GM23338 (cell line): ENCODE measurements at regions not wholly inside any gene's neighbourhood (a gene's known extent, or its start where the extent isn't known, plus 50 kb on each side); places are given as distances from the start of the nearest gene placed in this dataset.

Experiments used
- ATAC-seq: fragments of 200-7000 bp; cut with Tn5 transposase; 3 replicates; pipeline ENCODE4 v1.9.1; 2020
- DNase-seq: peaks from one replicate; pipeline ENCODE4 v3.0.0-alpha.2; 2015; ENCODE audit warnings: low spot score
- H2AFZ ChIP-seq: fragments of 200-600 bp; sonication (generic); 2 replicates; pipeline ENCODE4 v1.8.0; 2016; ENCODE audit warnings: antibody characterized with exemption, mild to moderate bottlenecking, moderate library complexity
- H3F3A ChIP-seq: fragments of 200-600 bp; sonication (generic); replicated peaks from 2 replicates; pipeline ENCODE4 v1.8.0; 2017; ENCODE audit warnings: antibody characterized with exemption, mixed run types, low read depth
- H3K27ac ChIP-seq: fragments of 200-600 bp; sonication (generic); 2 replicates; pipeline ENCODE4 v1.6.1; 2016; ENCODE audit warnings: low read depth
- H3K27me3 ChIP-seq: fragments of 200-600 bp; sonication (generic); 2 replicates; pipeline ENCODE4 v1.8.0; 2016; ENCODE audit warnings: mild to moderate bottlenecking, mixed run types, moderate library complexity; ENCODE audit not compliant: insufficient read depth
- H3K36me3 ChIP-seq: fragments of 200-600 bp; sonication (generic); 2 replicates; pipeline ENCODE4 v1.8.0; 2016; ENCODE audit warnings: mild to moderate bottlenecking; ENCODE audit not compliant: insufficient read depth
- H3K4me1 ChIP-seq: fragments of 200-600 bp; sonication (generic); 2 replicates; pipeline ENCODE4 v1.8.0; 2016; ENCODE audit warnings: mild to moderate bottlenecking, moderate library complexity; ENCODE audit not compliant: insufficient read depth
- H3K4me2 ChIP-seq: fragments of 200-600 bp; sonication (generic); 2 replicates; pipeline ENCODE4 v1.7.1; 2017; ENCODE audit warnings: mixed run types
- H3K4me3 ChIP-seq: fragments of 200-600 bp; sonication (generic); 2 replicates; pipeline ENCODE4 v1.6.1; 2016; ENCODE audit warnings: mixed run types
- H3K79me2 ChIP-seq: fragments of 200-600 bp; sonication (generic); replicated peaks from 2 replicates; pipeline ENCODE4 v1.8.0; 2017; ENCODE audit warnings: mild to moderate bottlenecking; ENCODE audit not compliant: insufficient read depth
- H3K9me2 ChIP-seq: fragments of 200-600 bp; sonication (generic); 2 replicates; pipeline ENCODE4 v1.8.0; 2017; ENCODE audit not compliant: insufficient read depth
- H4K20me1 ChIP-seq: fragments of 200-600 bp; sonication (generic); replicated peaks from 2 replicates; pipeline ENCODE4 v1.8.0; 2017; ENCODE audit warnings: mild to moderate bottlenecking; ENCODE audit not compliant: insufficient read depth
- H3K27ac Mint-ChIP-seq: 2 replicates; pipeline ENCODE4 v1.8.0; 2020; ENCODE audit warnings: inconsistent platforms, mild to moderate bottlenecking, moderate library complexity, mixed read lengths
- H3K27me3 Mint-ChIP-seq: 3 replicates; pipeline ENCODE4 v1.8.0; 2022; ENCODE audit warnings: low read depth, mild to moderate bottlenecking, moderate library complexity, mixed read lengths, inconsistent platforms; ENCODE audit not compliant: insufficient read depth, poor library complexity
- H3K36me3 Mint-ChIP-seq: 3 replicates; pipeline ENCODE4 v1.8.0; 2021; ENCODE audit warnings: low read depth, mild to moderate bottlenecking, inconsistent platforms, moderate library complexity, mixed read lengths
- H3K4me1 Mint-ChIP-seq: 3 replicates; pipeline ENCODE4 v1.8.0; 2020; ENCODE audit warnings: mild to moderate bottlenecking, inconsistent platforms, mixed read lengths
- H3K4me3 Mint-ChIP-seq: 3 replicates; pipeline ENCODE4 v1.8.0; 2021; ENCODE audit warnings: moderate library complexity, mild to moderate bottlenecking, inconsistent platforms, mixed read lengths
- H3K9me3 Mint-ChIP-seq: 3 replicates; pipeline ENCODE4 v1.8.0; 2020; ENCODE audit warnings: moderate library complexity, mild to moderate bottlenecking, inconsistent platforms, mixed read lengths
- CREB1 ChIP-seq: fragments of 250-450 bp; sonication (Bioruptor Pico); IDR thresholded peaks from 2 replicates; pipeline ENCODE4 v1.5.0; 2020; ENCODE audit warnings: low read depth, mild to moderate bottlenecking, moderate library complexity
- EZH2 ChIP-seq: fragments of 200-600 bp; sonication (generic); IDR thresholded peaks from one replicate; pipeline ENCODE4 v1.8.0; 2017; ENCODE audit warnings: antibody characterized with exemption, mild to moderate bottlenecking, low read depth; ENCODE audit not compliant: unreplicated experiment
- EZH2phosphoT487 ChIP-seq: fragments of 200-600 bp; sonication (generic); IDR thresholded peaks from one replicate; pipeline ENCODE4 v1.8.1; 2018; ENCODE audit warnings: antibody characterized with exemption; ENCODE audit not compliant: unreplicated experiment
- JUNB ChIP-seq: IDR thresholded peaks from one replicate; pipeline ENCODE4 v1.6.1; 2016; ENCODE audit warnings: antibody characterized with exemption; ENCODE audit not compliant: unreplicated experiment
- NANOG ChIP-seq: IDR thresholded peaks from 2 replicates; pipeline ENCODE4 v1.6.1; 2016; ENCODE audit warnings: antibody characterized with exemption, borderline replicate concordance
- POLR2AphosphoS5 ChIP-seq: IDR thresholded peaks from 2 replicates; pipeline ENCODE4 v1.6.1; 2016; ENCODE audit warnings: antibody characterized with exemption, low read depth
- STAT1 ChIP-seq: IDR thresholded peaks from one replicate; pipeline ENCODE4 v1.6.1; 2016; ENCODE audit warnings: antibody characterized with exemption; ENCODE audit not compliant: unreplicated experiment
- ZNF114 ChIP-seq: fragments of 250-450 bp; sonication (Bioruptor Pico); IDR thresholded peaks from 2 replicates; pipeline ENCODE4 v1.5.0; 2020; ENCODE audit warnings: mild to moderate bottlenecking, moderate library complexity
- ZNF331 ChIP-seq: fragments of 250-450 bp; sonication (Bioruptor Pico); IDR thresholded peaks from 2 replicates; pipeline ENCODE4 v1.5.0; 2020; ENCODE audit warnings: low read depth, mild to moderate bottlenecking, moderate library complexity
- TF ChIP-seq, protein P1 (sequence below): IDR thresholded peaks from one replicate; pipeline ENCODE4 v1.6.1; 2018; ENCODE audit warnings: antibody characterized with exemption; ENCODE audit not compliant: unreplicated experiment
- TF ChIP-seq, protein P2 (sequence below), 2 experiments: fragments of 200-600 bp in 1 of 2; sonication (generic) in 1 of 2; conservative IDR thresholded peaks; 2 replicates each; pipeline versions ENCODE4 v1.5.1 to v1.6.1; 2016 to 2017; ENCODE audit warnings: antibody characterized with exemption in 2 of 2, low read depth in 2 of 2, mild to moderate bottlenecking in 2 of 2, moderate library complexity in 1 of 2
- TF ChIP-seq, protein P3 (sequence below): IDR thresholded peaks from 2 replicates; pipeline ENCODE4 v1.6.1; 2016; ENCODE audit warnings: antibody characterized with exemption
- TF ChIP-seq, protein P4 (sequence below): fragments of 250-450 bp; sonication (Bioruptor Pico); IDR thresholded peaks from 2 replicates; pipeline ENCODE4 v1.5.0; 2020; ENCODE audit warnings: mild to moderate bottlenecking, moderate library complexity

DNA sequence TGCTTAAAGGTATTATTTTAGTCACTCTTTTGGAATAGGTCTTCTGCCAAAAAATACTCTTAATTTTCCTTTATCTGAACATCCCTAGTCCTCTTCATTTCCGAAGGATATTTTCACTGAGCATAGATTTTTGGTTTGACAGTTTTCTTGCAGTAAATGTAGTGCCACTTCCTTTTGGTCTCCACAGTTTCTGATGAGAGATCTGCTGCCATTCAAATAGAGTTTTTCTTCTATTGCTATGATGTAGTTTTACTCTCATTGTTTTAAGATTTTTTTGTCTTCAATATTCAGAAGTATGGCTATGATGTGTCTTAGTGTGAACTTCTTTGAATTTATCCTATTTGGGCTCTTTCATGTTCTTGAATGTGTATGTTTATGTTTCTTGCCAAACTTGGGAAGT lies 281.1 kb upstream of the SORL1-AS1 start:
- Mint-ChIP-seq H3K4me3 (no peak overlapping the region), H3K4me1 (no peaks in the 10 kb centered on the region), H3K36me3 (peaks cover 9% of the 10 kb centered on the region; the same call in 2 of the 3 replicates), H3K27me3 (peaks cover 2% of the 10 kb centered on the region), H3K9me3 (peaks cover 15% of the 10 kb centered on the region; the same call in 2 of the 3 replicates), H3K27ac (no peak overlapping the region)
- Histone ChIP-seq H3K36me3 (no peaks in the 10 kb centered on the region), H3K4me1 (no peaks in the 10 kb centered on the region), H3K79me2 (no peaks in the 10 kb centered on the region), H3K27ac (no peak overlapping the region), H3K9me2 (peaks cover 1% of the 10 kb centered on the region), H3K4me2 (no peak overlapping the region), H3F3A (no peaks in the 10 kb centered on the region), H2AFZ (no peak overlapping the region), H3K27me3 (no peaks in the 10 kb centered on the region), H4K20me1 (no peaks in the 10 kb centered on the region), H3K4me3 (no peak overlapping the region)
- TF ChIP-seq JUNB (no peak), ZNF331 (CRISPR knock-in tag) (no peak), CREB1 (no peak), ZNF114 (no peak), EZH2phosphoT487 (no peak), NANOG (no peak), STAT1 (no peak), POLR2AphosphoS5 (no peak), EZH2 (no peak)
- TF ChIP-seq, protein P1, sequence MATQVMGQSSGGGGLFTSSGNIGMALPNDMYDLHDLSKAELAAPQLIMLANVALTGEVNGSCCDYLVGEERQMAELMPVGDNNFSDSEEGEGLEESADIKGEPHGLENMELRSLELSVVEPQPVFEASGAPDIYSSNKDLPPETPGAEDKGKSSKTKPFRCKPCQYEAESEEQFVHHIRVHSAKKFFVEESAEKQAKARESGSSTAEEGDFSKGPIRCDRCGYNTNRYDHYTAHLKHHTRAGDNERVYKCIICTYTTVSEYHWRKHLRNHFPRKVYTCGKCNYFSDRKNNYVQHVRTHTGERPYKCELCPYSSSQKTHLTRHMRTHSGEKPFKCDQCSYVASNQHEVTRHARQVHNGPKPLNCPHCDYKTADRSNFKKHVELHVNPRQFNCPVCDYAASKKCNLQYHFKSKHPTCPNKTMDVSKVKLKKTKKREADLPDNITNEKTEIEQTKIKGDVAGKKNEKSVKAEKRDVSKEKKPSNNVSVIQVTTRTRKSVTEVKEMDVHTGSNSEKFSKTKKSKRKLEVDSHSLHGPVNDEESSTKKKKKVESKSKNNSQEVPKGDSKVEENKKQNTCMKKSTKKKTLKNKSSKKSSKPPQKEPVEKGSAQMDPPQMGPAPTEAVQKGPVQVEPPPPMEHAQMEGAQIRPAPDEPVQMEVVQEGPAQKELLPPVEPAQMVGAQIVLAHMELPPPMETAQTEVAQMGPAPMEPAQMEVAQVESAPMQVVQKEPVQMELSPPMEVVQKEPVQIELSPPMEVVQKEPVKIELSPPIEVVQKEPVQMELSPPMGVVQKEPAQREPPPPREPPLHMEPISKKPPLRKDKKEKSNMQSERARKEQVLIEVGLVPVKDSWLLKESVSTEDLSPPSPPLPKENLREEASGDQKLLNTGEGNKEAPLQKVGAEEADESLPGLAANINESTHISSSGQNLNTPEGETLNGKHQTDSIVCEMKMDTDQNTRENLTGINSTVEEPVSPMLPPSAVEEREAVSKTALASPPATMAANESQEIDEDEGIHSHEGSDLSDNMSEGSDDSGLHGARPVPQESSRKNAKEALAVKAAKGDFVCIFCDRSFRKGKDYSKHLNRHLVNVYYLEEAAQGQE, result no peak
- TF ChIP-seq, protein P2, sequence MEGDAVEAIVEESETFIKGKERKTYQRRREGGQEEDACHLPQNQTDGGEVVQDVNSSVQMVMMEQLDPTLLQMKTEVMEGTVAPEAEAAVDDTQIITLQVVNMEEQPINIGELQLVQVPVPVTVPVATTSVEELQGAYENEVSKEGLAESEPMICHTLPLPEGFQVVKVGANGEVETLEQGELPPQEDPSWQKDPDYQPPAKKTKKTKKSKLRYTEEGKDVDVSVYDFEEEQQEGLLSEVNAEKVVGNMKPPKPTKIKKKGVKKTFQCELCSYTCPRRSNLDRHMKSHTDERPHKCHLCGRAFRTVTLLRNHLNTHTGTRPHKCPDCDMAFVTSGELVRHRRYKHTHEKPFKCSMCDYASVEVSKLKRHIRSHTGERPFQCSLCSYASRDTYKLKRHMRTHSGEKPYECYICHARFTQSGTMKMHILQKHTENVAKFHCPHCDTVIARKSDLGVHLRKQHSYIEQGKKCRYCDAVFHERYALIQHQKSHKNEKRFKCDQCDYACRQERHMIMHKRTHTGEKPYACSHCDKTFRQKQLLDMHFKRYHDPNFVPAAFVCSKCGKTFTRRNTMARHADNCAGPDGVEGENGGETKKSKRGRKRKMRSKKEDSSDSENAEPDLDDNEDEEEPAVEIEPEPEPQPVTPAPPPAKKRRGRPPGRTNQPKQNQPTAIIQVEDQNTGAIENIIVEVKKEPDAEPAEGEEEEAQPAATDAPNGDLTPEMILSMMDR (conservative IDR thresholded peaks at IDR 0.05; ENCODE audit: low read depth in 2 of 2), result no peak
- TF ChIP-seq, protein P3, sequence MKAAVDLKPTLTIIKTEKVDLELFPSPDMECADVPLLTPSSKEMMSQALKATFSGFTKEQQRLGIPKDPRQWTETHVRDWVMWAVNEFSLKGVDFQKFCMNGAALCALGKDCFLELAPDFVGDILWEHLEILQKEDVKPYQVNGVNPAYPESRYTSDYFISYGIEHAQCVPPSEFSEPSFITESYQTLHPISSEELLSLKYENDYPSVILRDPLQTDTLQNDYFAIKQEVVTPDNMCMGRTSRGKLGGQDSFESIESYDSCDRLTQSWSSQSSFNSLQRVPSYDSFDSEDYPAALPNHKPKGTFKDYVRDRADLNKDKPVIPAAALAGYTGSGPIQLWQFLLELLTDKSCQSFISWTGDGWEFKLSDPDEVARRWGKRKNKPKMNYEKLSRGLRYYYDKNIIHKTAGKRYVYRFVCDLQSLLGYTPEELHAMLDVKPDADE, result no peak
- TF ChIP-seq, protein P4, sequence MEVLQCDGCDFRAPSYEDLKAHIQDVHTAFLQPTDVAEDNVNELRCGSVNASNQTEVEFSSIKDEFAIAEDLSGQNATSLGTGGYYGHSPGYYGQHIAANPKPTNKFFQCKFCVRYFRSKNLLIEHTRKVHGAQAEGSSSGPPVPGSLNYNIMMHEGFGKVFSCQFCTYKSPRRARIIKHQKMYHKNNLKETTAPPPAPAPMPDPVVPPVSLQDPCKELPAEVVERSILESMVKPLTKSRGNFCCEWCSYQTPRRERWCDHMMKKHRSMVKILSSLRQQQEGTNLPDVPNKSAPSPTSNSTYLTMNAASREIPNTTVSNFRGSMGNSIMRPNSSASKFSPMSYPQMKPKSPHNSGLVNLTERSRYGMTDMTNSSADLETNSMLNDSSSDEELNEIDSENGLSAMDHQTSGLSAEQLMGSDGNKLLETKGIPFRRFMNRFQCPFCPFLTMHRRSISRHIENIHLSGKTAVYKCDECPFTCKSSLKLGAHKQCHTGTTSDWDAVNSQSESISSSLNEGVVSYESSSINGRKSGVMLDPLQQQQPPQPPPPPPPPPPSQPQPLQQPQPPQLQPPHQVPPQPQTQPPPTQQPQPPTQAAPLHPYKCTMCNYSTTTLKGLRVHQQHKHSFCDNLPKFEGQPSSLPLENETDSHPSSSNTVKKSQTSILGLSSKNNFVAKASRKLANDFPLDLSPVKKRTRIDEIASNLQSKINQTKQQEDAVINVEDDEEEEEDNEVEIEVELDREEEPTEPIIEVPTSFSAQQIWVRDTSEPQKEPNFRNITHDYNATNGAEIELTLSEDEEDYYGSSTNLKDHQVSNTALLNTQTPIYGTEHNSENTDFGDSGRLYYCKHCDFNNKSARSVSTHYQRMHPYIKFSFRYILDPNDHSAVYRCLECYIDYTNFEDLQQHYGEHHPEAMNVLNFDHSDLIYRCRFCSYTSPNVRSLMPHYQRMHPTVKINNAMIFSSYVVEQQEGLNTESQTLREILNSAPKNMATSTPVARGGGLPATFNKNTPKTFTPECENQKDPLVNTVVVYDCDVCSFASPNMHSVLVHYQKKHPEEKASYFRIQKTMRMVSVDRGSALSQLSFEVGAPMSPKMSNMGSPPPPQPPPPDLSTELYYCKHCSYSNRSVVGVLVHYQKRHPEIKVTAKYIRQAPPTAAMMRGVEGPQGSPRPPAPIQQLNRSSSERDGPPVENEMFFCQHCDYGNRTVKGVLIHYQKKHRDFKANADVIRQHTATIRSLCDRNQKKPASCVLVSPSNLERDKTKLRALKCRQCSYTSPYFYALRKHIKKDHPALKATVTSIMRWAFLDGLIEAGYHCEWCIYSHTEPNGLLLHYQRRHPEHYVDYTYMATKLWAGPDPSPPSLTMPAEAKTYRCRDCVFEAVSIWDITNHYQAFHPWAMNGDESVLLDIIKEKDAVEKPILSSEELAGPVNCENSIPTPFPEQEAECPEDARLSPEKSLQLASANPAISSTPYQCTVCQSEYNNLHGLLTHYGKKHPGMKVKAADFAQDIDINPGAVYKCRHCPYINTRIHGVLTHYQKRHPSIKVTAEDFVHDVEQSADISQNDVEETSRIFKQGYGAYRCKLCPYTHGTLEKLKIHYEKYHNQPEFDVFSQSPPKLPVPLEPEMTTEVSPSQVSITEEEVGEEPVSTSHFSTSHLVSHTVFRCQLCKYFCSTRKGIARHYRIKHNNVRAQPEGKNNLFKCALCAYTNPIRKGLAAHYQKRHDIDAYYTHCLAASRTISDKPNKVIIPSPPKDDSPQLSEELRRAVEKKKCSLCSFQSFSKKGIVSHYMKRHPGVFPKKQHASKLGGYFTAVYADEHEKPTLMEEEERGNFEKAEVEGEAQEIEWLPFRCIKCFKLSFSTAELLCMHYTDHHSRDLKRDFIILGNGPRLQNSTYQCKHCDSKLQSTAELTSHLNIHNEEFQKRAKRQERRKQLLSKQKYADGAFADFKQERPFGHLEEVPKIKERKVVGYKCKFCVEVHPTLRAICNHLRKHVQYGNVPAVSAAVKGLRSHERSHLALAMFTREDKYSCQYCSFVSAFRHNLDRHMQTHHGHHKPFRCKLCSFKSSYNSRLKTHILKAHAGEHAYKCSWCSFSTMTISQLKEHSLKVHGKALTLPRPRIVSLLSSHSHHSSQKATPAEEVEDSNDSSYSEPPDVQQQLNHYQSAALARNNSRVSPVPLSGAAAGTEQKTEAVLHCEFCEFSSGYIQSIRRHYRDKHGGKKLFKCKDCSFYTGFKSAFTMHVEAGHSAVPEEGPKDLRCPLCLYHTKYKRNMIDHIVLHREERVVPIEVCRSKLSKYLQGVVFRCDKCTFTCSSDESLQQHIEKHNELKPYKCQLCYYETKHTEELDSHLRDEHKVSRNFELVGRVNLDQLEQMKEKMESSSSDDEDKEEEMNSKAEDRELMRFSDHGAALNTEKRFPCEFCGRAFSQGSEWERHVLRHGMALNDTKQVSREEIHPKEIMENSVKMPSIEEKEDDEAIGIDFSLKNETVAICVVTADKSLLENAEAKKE (CRISPR knock-in tag), result no peak
- no peak for ATAC-seq
- DNase-seq, result no peak
